SKM-1 (cell line): ENCODE measurements at regions not wholly inside any gene's neighbourhood (a gene's known extent, or its start where the extent isn't known, plus 50 kb on each side); places are given as distances from the start of the nearest gene placed in this dataset.
"Not testable (repeated sequence)": the region's sequence is repeated elsewhere in the genome, so short reads cannot be mapped to it uniquely, and the experiment has no call there.

ENCODE experiments used
- DNase-seq: peaks from one replicate; lab custom pipeline; 2025; ENCODE audit not compliant: unreplicated experiment; lab: John Stamatoyannopoulos, UW

- no peak for DNase-seq
Observed at GRCh38 chr18:59057493-59057795, 82.2 kb upstream of the SEC11C start.

GRCh38 chr18:59057969-59058368 is 81.7 kb upstream of the SEC11C start:
- no peak for DNase-seq

- no peak for DNase-seq
Observed at GRCh38 chr18:59059140-59059539, 80.5 kb upstream of the SEC11C start.

DNA sequence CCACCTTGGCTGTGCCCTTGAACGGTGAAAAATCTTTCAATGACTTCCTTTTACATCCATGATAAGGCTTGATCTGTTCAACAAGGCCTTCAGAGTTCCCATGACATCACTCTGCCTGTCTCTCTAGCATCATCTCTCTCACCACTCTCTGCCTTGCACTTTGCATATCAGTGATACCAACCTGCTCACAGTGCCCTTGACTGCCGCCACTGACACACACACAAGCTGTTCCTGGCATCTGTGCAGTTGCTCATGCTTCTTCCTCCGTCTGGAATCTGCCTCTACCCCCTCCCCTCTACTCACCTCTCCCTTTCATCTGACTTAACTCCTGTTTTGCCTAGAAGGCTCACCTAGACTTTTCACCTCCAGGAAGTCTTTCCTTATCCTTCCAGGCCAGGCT is 79.1 kb upstream of the SEC11C start:
- DNase-seq, result no peak

DNA sequence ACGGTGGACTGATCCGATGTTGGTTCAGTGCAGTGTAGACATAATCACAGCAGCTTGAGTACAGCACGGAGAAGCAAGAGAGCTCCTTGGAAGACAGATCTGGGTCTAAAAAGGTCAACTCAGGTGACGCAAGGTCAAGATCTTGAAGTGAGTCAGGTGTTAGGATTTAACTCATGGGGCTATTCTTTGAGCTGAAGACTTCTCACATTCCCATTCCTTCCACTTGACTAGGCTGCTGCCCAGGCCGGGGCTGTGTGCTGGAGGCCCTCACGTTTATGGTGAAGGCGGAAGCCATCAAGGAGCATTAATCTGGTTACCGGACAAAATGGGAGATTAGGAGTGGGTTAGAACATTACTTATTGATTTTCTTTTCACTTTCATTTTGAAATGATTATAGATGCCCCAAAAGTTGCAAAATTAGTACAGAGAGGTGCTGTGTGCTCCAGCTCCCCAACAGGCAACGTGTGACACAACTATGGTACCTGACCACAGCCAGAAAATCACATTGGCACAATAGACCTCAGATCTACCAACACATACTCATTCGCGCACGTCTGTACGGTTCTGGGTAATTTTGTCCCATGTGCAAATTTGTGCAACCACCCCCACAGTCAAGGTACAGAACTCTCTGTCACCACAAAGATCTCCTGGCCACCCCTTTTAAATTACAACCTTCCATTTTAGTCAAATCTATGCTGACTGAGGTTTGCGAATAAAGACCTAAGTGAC is 77.6 kb upstream of the SEC11C start:
- no peak for DNase-seq

- no peak for DNase-seq
Observed at GRCh38 chr18:59062643-59063006, 77.1 kb upstream of the SEC11C start.

DNA sequence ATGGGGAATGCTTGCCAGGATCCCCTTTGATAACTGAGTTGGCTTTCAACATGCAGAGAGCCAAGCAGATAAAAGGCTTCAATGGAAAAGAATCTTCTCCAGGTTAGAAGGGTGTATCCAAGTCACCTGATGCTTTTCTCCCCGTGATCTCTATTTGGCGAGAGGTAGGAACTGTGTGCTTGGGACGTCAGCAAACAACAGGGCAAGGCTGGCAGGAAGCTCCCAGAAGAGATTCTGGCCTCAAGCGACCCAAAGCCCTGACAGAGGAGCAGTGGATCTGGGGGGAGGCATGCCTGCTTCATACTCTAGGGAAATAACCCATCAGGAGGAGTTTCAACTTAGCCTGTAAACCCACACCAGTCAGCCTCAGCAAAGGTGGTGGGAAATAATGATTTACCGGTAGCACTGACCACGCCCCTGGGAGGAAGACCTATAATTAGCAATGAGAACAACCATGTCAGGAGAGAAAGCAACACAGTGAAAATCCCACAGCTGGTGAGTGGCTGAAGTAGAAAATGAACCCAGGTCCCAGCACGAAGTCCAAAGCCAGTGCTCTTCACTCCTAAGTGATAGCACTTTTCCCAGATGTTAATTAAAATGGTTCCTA is 76.3 kb upstream of the SEC11C start:
- no peak for DNase-seq

DNA sequence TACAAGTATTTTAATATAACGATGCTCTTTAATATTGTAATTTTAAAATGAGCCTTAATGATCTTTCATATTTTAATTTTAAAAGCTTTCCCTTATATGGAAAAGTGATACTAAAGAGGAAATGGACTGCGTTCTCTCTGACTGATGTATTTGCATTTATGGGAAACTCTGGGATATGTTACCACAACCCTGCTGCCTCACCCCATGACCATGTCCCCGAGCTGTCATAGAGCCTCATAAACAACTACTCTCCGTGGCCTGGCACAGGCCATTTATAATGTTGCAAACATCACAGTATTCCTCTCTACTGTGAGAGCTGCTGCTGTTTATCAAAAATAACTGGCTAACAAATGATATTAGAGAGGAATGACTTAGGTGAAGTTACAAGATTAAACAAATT is 75.8 kb upstream of the SEC11C start:
- no peak for DNase-seq

DNA sequence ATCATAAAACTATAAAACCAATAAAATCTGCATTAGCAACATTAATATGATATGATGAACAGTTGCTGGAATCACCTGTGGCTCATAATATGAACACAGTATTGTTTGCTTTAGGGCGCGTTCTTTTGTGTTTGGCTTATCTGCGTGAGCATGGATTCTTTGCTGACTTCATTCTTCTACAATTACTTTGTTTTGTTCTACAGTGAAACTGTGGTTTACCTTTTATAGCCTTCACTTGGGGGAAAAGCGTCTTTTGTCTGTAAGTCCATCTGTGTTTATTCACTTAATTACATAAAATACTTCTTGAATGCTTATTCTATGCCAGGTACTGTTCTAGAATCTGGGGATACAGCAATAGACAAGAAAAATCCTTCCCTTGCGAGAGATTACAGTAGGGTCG is 74.0 kb upstream of the SEC11C start:
- DNase-seq, result no peak

DNA sequence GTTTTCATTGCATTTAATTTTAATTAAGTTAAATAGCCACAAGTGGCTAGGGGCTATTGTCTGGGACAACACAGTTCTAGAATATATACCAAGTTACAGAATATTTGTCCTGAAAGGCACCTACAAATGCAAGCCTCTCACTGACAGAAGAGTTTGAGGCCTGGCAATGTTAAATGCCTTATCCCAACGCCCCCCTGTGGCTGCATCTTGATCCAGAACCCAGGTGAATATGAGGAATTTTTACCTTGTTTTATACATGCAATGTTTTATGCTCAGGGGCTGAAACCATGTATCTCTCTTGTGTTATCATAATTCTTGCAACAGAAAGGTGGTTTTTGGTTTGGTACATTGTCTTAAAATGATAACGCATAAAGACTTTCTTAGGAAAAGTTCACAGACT is 71.8 kb upstream of the SEC11C start:
- no peak for DNase-seq

- DNase-seq, result no peak
Observed at GRCh38 chr18:59068276-59069071, 71.2 kb upstream of the SEC11C start.

- DNase-seq, result peak; percentile 48
Observed at GRCh38 chr18:59070181-59070912, 69.3 kb upstream of the SEC11C start.

DNA sequence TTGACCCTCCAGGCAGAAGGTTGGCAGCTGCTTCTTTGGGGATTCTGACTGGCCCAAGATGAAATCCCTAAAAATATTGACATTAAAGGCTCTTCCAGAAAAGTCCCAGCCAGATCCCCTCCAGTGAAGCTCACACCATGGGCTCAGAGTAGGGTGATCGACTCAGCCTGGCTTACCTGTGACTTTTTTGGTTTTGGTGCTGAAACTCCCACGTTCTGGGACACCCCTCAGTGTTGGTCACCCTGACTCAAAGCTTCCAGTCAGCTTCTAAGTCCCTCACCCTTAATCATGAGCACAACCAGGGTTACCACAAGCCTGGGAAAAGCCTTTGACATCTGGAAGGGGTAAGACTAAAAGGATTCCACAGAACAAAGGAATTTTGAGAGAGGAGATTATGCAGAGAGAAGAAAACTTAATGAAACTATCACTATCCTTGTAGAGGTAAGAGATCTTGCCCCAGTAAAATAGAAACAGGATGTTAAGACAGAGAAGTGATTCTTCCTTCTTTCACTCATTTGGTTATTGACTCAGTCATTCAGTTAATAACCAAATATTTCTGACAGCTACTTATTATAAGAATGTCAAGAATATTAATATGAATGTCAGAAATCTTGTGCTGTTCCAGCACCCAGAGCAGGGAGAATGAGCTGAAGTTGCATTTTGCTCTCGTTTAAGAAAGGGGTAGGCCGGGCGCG is 66.8 kb upstream of the SEC11C start:
- no peak for DNase-seq

- DNase-seq, result no peak
Observed at GRCh38 chr18:59075923-59076322, 63.8 kb upstream of the SEC11C start.

DNA sequence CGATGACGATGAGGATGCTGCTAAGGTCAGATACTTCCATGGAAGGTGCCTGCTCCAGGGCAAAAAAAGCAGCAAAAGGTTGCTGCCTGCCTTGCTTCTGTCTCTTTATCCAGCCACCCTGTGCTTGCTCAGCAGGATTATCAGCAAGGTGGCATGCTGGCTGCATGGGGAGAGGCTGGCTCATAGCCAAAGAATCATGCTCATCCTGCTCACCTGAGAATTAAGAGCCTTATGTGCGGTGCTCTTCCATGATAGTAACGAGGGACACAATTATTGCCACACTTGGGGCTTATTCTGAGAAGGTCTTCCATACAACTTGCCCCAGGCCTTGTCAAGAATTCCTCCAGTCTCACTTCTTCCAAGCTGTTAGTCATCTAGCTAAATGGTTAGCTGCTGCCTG is 60.4 kb upstream of the SEC11C start:
- DNase-seq, result no peak

- DNase-seq, result not testable (repeated sequence)
Observed at GRCh38 chr18:59079687-59080501, 59.8 kb upstream of the SEC11C start.

GRCh38 chr18:59083136-59083818 is 56.4 kb upstream of the SEC11C start:
- DNase-seq, result no peak

GRCh38 chr18:59085126-59085794 is 54.4 kb upstream of the SEC11C start:
- no peak for DNase-seq

- DNase-seq, result no peak
Observed at GRCh38 chr18:59085797-59086196, 53.9 kb upstream of the SEC11C start.
